PC-9 (cell line): ENCODE measurements at regions not wholly inside any gene's neighbourhood (a gene's known extent, or its start where the extent isn't known, plus 50 kb on each side); places are given as distances from the start of the nearest gene placed in this dataset.

ENCODE experiments used
- EZH2 ChIP-seq: fragments of 200-600 bp; sonication (generic); IDR thresholded peaks from 2 replicates; pipeline ENCODE4 v1.8.0; 2017; ENCODE audit warnings: antibody characterized with exemption, low read depth
- TF ChIP-seq, protein P1 (sequence below): fragments of 200-600 bp; sonication (generic); conservative IDR thresholded peaks from 2 replicates; pipeline ENCODE4 v1.6.1; 2017; ENCODE audit warnings: mixed run types, antibody characterized with exemption, mild to moderate bottlenecking, moderate library complexity

- TF ChIP-seq, protein P1, sequence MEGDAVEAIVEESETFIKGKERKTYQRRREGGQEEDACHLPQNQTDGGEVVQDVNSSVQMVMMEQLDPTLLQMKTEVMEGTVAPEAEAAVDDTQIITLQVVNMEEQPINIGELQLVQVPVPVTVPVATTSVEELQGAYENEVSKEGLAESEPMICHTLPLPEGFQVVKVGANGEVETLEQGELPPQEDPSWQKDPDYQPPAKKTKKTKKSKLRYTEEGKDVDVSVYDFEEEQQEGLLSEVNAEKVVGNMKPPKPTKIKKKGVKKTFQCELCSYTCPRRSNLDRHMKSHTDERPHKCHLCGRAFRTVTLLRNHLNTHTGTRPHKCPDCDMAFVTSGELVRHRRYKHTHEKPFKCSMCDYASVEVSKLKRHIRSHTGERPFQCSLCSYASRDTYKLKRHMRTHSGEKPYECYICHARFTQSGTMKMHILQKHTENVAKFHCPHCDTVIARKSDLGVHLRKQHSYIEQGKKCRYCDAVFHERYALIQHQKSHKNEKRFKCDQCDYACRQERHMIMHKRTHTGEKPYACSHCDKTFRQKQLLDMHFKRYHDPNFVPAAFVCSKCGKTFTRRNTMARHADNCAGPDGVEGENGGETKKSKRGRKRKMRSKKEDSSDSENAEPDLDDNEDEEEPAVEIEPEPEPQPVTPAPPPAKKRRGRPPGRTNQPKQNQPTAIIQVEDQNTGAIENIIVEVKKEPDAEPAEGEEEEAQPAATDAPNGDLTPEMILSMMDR: no peak
- no peak for TF ChIP-seq EZH2
Observed at GRCh38 chr6:169921217-169921616, 169.8 kb downstream of the ERMARD start.
